ENCODE measurements at regions not wholly inside any gene's neighbourhood (a gene's known extent, or its start where the extent isn't known, plus 50 kb on each side); places are given as distances from the start of the nearest gene placed in this dataset.

- Histone ChIP-seq H3K4me3 (no peak overlapping the region), H3K27me3 (no peaks in the 10 kb centered on the region), H3K4me1 (no peaks in the 10 kb centered on the region), H3K9me3 (no peaks in the 10 kb centered on the region), H3K36me3 (replicated peaks in 1 of 2; ENCODE audit: insufficient read depth in 1 of 2, low read depth in 2 of 2) (no peaks in the 10 kb centered on the region), H3K27ac (no peak overlapping the region)
- WGBS, 2 donors: 77 to 91% methylated on average over 19 to 36 of the region's 38 CpGs
- DNase-seq: peak in 1 of 4 donors; percentile 13
- ATAC-seq: no peak
- intact Hi-C loops (cut with DNase I): no loop called here
- TF ChIP-seq, protein P1, sequence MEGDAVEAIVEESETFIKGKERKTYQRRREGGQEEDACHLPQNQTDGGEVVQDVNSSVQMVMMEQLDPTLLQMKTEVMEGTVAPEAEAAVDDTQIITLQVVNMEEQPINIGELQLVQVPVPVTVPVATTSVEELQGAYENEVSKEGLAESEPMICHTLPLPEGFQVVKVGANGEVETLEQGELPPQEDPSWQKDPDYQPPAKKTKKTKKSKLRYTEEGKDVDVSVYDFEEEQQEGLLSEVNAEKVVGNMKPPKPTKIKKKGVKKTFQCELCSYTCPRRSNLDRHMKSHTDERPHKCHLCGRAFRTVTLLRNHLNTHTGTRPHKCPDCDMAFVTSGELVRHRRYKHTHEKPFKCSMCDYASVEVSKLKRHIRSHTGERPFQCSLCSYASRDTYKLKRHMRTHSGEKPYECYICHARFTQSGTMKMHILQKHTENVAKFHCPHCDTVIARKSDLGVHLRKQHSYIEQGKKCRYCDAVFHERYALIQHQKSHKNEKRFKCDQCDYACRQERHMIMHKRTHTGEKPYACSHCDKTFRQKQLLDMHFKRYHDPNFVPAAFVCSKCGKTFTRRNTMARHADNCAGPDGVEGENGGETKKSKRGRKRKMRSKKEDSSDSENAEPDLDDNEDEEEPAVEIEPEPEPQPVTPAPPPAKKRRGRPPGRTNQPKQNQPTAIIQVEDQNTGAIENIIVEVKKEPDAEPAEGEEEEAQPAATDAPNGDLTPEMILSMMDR (IDR thresholded peaks at IDR 0.05): no peak
- no peak for TF ChIP-seq POLR2A (IDR thresholded peaks at IDR 0.05)
Observed at GRCh38 chr9:88706193-88707113, 171.5 kb downstream of the NXNL2 start.

GRCh38 chr9:88710449-88710848 is 175.5 kb downstream of the NXNL2 start:
- no peak for TF ChIP-seq POLR2A (IDR thresholded peaks at IDR 0.05)
- TF ChIP-seq, protein P1 (IDR thresholded peaks at IDR 0.05): no peak
- Histone ChIP-seq H3K27me3 (no peaks in the 10 kb centered on the region), H3K4me3 (no peak overlapping the region), H3K27ac (no peak overlapping the region), H3K9me3 (no peaks in the 10 kb centered on the region), H3K36me3 (replicated peaks in 1 of 2; ENCODE audit: insufficient read depth in 1 of 2, low read depth in 2 of 2) (no peaks in the 10 kb centered on the region), H3K4me1 (no peaks in the 10 kb centered on the region)
- no peak for DNase-seq
- intact Hi-C loops (cut with DNase I): no loop called here
- WGBS, 2 donors: 81 to 83% methylated on average over 2 of the region's 2 CpGs
- no peak for ATAC-seq

- Histone ChIP-seq H3K27me3 (no peaks in the 10 kb centered on the region), H3K27ac (no peak overlapping the region), H3K4me3 (no peak overlapping the region), H3K9me3 (no peaks in the 10 kb centered on the region), H3K4me1 (no peaks in the 10 kb centered on the region), H3K36me3 (replicated peaks in 1 of 2; ENCODE audit: insufficient read depth in 1 of 2, low read depth in 2 of 2) (no peaks in the 10 kb centered on the region)
- TF ChIP-seq, protein P1 (IDR thresholded peaks at IDR 0.05): no peak
- no peak for TF ChIP-seq POLR2A (IDR thresholded peaks at IDR 0.05)
- intact Hi-C loops (cut with DNase I): no loop called here
- DNase-seq (no peak), ATAC-seq (no peak)
Observed at GRCh38 chr9:88711719-88712118, 176.7 kb downstream of the NXNL2 start.

DNA sequence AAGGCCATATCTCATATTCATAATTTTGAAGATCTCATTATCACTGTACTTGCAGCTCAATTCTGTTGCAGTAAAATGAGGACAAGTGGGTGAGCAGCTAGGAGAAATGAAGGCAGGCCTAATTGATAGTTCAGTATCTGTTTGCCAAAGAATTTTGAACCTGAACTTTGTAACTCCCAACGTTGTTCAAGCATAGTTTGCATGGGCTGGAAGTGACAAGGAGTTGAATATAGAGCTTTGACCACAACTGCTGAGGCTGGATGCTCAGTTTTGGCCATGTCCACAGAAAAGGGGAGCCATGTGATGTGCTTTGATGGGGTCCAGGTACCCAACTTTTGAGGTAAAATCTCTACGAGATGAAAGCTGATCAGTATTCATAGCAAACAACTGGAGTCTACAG is 177.5 kb downstream of the NXNL2 start:
- intact Hi-C loops (cut with DNase I): no loop called here
- Histone ChIP-seq H3K9me3 (no peaks in the 10 kb centered on the region), H3K27ac (no peak overlapping the region), H3K4me1 (no peaks in the 10 kb centered on the region), H3K27me3 (no peaks in the 10 kb centered on the region), H3K4me3 (no peak overlapping the region), H3K36me3 (replicated peaks in 1 of 2; ENCODE audit: insufficient read depth in 1 of 2, low read depth in 2 of 2) (no peaks in the 10 kb centered on the region)
- DNase-seq (no peak), ATAC-seq (no peak)
- WGBS, 2 donors: 61 to 66% methylated on average over 2 of the region's 2 CpGs
- TF ChIP-seq, protein P1 (IDR thresholded peaks at IDR 0.05): no peak
- no peak for TF ChIP-seq POLR2A (IDR thresholded peaks at IDR 0.05)

DNA sequence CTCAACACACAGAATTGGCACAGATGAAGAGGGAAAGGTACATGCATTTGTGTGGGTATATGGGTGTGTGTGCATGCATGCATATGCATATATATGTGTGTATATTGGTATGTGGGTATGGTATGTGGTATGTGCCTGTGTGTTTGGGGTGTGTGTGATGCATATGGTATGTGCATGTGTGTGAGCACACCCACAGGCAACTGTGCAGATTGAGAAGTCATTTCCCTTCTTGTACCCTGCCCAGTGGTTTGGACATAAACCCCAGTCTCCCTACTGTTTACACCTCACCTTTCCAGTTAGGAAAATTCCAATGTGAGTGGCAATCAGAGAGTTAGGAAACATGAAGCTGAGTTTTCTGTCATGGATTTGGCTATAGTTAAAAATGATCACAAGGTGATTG is 178.0 kb downstream of the NXNL2 start:
- intact Hi-C loops (cut with DNase I): no loop called here
- no peak for TF ChIP-seq POLR2A (IDR thresholded peaks at IDR 0.05)
- TF ChIP-seq, protein P1 (IDR thresholded peaks at IDR 0.05): no peak

More for the DNA sequence above, 178.0 kb downstream of the NXNL2 start:
- H3K27ac ChIP-seq: no peak overlapping the region
- ATAC-seq (no peak), DNase-seq (no peak)
- no peaks in the 10 kb centered on the region for H3K4me1 ChIP-seq
- H3K4me3 ChIP-seq: no peak overlapping the region
- H3K27me3 ChIP-seq: no peaks in the 10 kb centered on the region
- no peaks in the 10 kb centered on the region for H3K36me3 ChIP-seq (replicated peaks in 1 of 2; ENCODE audit: insufficient read depth in 1 of 2, low read depth in 2 of 2)
- H3K9me3 ChIP-seq: no peaks in the 10 kb centered on the region

All from body of pancreas (tissue), 4 donors.